SIG-M5 treated with dmso at 0.1 percent for 504 hours (cell line): ENCODE measurements at regions not wholly inside any gene's neighbourhood (a gene's known extent, or its start where the extent isn't known, plus 50 kb on each side); places are given as distances from the start of the nearest gene placed in this dataset.

Experiments
- DNase-seq: peaks from one replicate; lab custom pipeline; 2025; ENCODE audit not compliant: unreplicated experiment; lab: John Stamatoyannopoulos, UW

GRCh38 chr7:46024263-46024916, 103.3 kb upstream of the IGFBP3 start:
- no peak for DNase-seq

GRCh38 chr7:46022397-46022796, 101.3 kb upstream of the IGFBP3 start:
- DNase-seq, result no peak

- DNase-seq, result no peak
Observed at GRCh38 chr7:46015107-46015868, 94.2 kb upstream of the IGFBP3 start.

GRCh38 chr7:46011501-46011900, 90.4 kb upstream of the IGFBP3 start:
- no peak for DNase-seq

GRCh38 chr7:46011059-46011458, 90.0 kb upstream of the IGFBP3 start:
- DNase-seq, result no peak

- DNase-seq, result no peak
Observed at GRCh38 chr7:46009211-46009610, 88.1 kb upstream of the IGFBP3 start.

GRCh38 chr7:46007990-46008643, 87.0 kb upstream of the IGFBP3 start:
- DNase-seq, result no peak

DNA sequence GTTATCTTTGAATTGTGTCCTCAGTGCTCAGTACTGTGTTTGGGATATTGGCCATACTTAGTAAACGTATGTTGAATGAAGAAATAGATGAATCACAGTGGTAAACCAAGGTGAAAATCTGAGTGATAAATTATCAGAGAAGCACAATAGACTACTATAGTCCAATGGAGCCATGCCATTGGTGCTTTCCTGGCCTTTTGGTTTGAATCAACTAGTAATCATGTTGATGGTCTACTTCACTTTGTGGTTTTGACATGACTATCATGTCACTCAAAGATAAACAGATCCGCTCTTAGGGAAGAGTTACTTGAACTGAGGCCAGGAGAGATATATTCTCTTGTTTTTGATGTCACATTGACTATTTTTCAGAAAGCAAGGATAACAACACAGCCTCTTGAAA, 86.1 kb upstream of the IGFBP3 start:
- DNase-seq, result no peak

DNA sequence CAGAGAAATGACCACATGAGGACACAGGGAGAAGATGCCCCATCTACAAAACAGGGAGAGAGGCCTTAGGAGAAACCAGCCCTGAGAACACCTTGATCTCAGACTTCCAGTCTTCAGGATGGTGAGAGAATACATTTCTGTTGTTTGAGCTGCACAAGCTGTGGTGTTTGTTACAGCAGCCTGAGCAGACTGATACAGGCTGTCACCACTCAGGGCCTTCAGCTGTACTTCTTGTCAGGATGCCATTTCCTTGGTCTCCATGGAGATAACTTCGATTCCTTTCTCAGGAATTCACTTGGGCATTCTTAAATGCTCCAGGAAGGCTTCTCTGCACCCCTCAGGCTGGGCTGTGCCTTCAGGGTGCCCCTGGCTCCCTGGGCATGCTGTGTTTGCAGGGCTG, 85.7 kb upstream of the IGFBP3 start:
- DNase-seq, result no peak

GRCh38 chr7:46006212-46006611, 85.1 kb upstream of the IGFBP3 start:
- no peak for DNase-seq

DNA sequence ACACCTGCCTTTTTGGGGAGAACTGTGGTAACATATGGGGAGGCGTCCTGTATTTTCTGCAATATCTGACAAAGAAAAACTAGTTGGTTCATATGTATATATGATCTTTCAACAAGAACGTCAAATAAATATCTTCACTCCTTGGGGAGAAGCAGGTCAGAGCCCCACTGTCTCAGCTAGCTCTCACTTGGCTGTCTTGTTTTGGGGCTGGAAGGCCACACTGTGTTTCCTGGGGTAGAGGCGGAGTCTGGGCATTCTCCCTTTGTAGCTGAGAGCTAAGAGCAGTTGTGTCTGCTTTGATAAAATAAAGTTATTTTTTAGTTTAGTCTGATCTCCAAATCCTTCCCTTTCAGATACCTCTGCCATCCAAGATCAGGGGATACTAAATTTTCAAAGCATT, 83.9 kb upstream of the IGFBP3 start:
- no peak for DNase-seq

DNA sequence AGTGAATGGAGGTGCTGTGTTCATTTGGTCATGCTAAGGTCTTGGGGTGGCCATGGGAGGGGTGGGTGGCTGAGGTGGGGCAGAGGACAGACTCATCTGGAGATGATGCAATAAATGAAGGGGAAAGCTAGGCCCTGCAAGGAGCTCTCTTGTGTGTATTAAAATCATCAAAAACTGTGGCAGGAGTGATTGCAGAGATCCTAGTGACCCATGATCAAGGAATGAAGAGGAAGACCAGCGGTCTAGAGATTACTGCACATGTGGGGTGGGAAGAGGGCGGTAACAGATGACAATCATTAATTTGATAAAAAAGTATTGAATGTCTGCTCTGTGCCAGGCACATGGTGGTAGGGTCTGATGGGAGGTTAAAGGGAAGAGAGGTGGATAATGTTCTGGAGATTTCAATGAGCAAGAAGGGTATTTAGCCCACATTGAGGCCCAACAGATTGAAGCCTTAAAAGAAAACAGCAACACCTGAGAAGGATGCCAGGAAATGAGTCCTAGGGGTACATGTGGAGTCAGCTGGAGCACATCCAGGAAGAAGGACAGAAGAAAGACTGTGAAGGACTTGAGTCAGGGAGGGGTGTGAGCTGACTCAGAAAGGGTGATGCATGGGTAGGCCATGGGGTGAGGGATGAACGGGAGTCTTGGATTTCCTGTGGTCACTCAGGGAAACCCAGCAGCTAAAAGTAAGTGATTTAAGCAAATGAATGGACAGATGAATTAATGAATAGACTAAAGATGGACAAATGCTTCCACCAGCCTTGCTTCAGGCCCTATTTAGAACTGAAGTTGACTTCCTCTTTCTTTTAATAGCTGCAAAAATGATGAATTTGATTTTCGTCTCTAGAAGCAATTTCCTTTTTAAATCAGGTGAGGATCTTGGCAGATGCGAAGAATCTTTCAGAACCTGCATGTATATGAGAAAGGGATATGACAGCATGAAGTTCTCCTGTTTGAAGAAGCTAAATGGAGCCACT, 83.1 kb upstream of the IGFBP3 start:
- no peak for DNase-seq

DNA sequence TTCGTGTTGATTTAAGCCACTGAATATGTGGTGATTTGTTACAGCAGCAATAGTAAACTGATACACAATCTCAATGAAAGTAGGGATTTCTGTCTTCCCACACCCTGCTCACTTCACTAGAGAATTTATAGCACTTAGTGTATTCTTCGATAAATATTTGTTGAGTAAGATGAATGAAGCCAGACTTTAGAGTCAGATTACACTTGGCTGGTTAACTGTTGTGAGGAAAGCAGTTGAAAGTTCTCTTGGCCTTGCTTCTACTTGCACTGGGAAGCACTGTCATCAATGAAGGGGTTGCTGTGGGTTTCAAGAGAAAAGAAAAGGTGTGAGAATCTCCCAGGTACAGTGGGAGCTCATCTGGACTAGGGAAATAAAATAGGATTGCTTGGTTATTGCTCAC, 82.1 kb upstream of the IGFBP3 start:
- DNase-seq, result no peak

DNA sequence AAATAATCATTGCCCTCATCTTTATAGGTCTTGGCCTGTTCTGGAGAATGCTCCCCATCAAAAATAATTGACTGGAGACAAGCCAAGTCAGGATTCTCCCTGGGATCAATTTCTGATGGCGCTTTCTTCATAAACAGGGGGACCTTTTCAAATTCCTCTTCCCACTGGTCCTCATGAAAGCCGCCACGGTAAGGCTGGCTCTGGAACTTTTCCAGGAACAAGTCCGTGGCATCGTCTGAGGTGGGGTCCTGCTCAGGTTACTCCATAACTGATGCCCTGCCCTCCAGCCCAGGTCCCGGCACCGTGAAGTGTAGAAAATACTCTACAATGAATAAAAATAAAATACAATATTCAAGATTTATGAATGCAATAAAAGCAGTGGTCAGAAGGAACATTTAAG, 79.4 kb upstream of the IGFBP3 start:
- no peak for DNase-seq

- no peak for DNase-seq
Observed at GRCh38 chr7:45999541-45999940, 78.5 kb upstream of the IGFBP3 start.

DNA sequence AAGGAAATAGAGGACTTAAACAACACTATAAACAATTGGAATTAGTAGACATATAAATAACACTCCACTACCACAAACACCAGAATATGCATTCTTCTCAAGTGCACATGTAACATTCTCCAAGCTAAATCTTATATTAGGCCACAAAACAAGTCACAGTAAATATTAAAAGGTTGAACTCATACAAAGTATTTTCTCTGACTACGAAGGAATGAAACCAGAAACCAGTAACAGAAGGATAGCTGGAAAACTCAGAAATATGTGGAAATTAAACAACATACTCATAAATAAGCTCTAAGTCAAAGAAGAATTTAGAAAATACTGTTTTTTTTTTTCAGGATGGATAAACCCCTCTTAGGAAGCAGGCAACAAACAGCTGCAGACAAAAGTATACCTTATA, 77.4 kb upstream of the IGFBP3 start:
- DNase-seq, result no peak

GRCh38 chr7:45993621-45994020, 72.5 kb upstream of the IGFBP3 start:
- no peak for DNase-seq

DNA sequence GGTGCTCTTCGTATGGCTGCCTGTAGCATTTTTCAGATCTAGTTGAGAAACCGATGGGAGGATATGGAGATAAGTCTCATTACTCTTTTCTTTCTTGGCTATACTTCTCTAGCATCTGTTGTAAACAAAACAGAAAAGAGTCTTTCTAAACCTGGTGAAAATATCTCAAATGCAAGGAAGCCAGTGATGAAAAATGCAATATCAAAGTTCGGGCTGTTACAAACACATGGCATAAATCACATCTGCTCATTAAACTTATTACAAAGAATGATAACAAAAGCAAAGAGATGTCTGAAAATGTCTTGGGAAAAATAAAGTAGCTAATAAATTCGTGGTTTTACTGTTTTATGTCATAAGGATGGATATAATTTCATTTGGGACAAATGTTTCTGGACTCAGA, 71.8 kb upstream of the IGFBP3 start:
- no peak for DNase-seq

DNA sequence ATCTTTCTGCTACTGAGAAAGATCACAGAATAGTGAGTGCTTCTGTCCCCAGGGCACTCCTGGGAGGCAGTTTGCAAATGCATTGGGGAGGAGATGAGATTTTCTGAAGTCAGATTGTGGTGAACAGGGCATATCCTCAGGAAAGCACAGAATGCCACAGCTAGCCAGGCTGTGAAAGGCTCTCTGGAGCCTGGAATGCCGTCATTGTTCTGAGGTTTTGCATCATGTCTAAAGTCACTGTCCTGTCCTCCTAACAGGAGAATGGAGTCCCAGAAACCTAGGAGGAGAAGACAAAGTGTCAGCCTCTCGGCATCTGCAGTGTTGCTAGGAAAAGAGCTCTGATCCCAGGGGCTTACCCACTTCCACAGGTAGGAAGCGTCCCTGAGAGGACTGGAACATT, 69.2 kb upstream of the IGFBP3 start:
- no peak for DNase-seq

- no peak for DNase-seq
Observed at GRCh38 chr7:45988405-45989057, 67.5 kb upstream of the IGFBP3 start.
